CD4-positive, CD25-positive, alpha-beta regulatory T cell (primary cell): ENCODE measurements at regions not wholly inside any gene's neighbourhood (a gene's known extent, or its start where the extent isn't known, plus 50 kb on each side); places are given as distances from the start of the nearest gene placed in this dataset.

Experiments used
- ATAC-seq, 2 donors: fragments of 150-1000 bp; cut with Tn5 transposase; one replicate each; pipeline ENCODE4 v1.10.0; 2021; ENCODE audit warnings: low read depth in 2 of 2, moderate number of reproducible peaks in 2 of 2, moderate library complexity in 1 of 2
- DNase-seq, 3 donors: peaks; one replicate each; pipeline versions ENCODE4 v3.0.0 to v3.0.0-alpha.2; 2012 to 2022; ENCODE audit warnings: mixed read lengths in 1 of 3
- H3K27ac ChIP-seq: one replicate; pipeline ENCODE4 v1.7.0; 2013; ENCODE audit warnings: mild to moderate bottlenecking, low read length; ENCODE audit not compliant: insufficient read depth, poor library complexity, severe bottlenecking
- H3K27me3 ChIP-seq: one replicate; pipeline ENCODE4 v1.7.0; 2013; ENCODE audit warnings: low read length; ENCODE audit not compliant: control insufficient read depth, insufficient read depth
- H3K36me3 ChIP-seq: one replicate; pipeline ENCODE4 v1.7.0; 2013; ENCODE audit warnings: mild to moderate bottlenecking, low read length, moderate library complexity; ENCODE audit not compliant: control insufficient read depth, insufficient read depth
- H3K4me1 ChIP-seq: 2 replicates; pipeline ENCODE4 v1.7.0; 2013; ENCODE audit warnings: mild to moderate bottlenecking, low read length; ENCODE audit not compliant: insufficient read depth, control insufficient read depth, poor library complexity, severe bottlenecking
- H3K4me3 ChIP-seq: one replicate; pipeline ENCODE4 v1.7.0; 2013; ENCODE audit warnings: low read depth, mild to moderate bottlenecking, low read length, moderate library complexity
- H3K9me3 ChIP-seq, 2 experiments: 1 replicate in 1 of 2; 2 replicates in 1 of 2; pipeline ENCODE4 v1.7.0; 2013; ENCODE audit warnings: low read length in 2 of 2, mild to moderate bottlenecking in 1 of 2, moderate library complexity in 1 of 2; ENCODE audit not compliant: control insufficient read depth in 2 of 2
- H3K27ac Mint-ChIP-seq, 3 donors: one replicate each; pipeline ENCODE4 v1.8.0; 2020 to 2022; ENCODE audit warnings: mild to moderate bottlenecking in 3 of 3, mixed read lengths in 3 of 3, moderate library complexity in 2 of 3
- H3K27me3 Mint-ChIP-seq: one replicate; pipeline ENCODE4 v1.8.0; 2022; ENCODE audit warnings: mild to moderate bottlenecking, mixed read lengths
- H3K36me3 Mint-ChIP-seq: one replicate; pipeline ENCODE4 v1.8.0; 2020; ENCODE audit warnings: mixed read lengths
- H3K4me1 Mint-ChIP-seq, 4 donors: one replicate each; pipeline ENCODE4 v1.8.0; 2020 to 2022; ENCODE audit warnings: mixed read lengths in 4 of 4, mild to moderate bottlenecking in 1 of 4
- H3K4me3 Mint-ChIP-seq, 4 donors: one replicate each; pipeline ENCODE4 v1.8.0; 2020 to 2022; ENCODE audit warnings: mild to moderate bottlenecking in 4 of 4, mixed read lengths in 4 of 4, moderate library complexity in 3 of 4
- H3K9me3 Mint-ChIP-seq, 7 donors: one replicate each; pipeline ENCODE4 v1.8.0; 2020 to 2022; ENCODE audit warnings: mixed read lengths in 7 of 7, mild to moderate bottlenecking in 3 of 7, moderate library complexity in 2 of 7

GRCh38 chr2:6290217-6291015, 575.3 kb downstream of the CMPK2 start:
- Mint-ChIP-seq H3K27me3 (no peaks in the 10 kb centered on the region), H3K9me3 (peaks cover 2 to 17% (median 7%) of the 10 kb centered on the region in 7 donors), H3K4me1 (no peaks in the 10 kb centered on the region), H3K27ac (no peak overlapping the region), H3K4me3 (no peak overlapping the region), H3K36me3 (no peaks in the 10 kb centered on the region)
- Histone ChIP-seq H3K27me3 (no peaks in the 10 kb centered on the region), H3K9me3 (peaks cover 0 to 10% of the 10 kb centered on the region in 2 experiments), H3K4me1 (no peaks in the 10 kb centered on the region), H3K27ac (no peak overlapping the region), H3K4me3 (no peak overlapping the region), H3K36me3 (no peaks in the 10 kb centered on the region)
- no peak for ATAC-seq
- no peak for DNase-seq

DNA sequence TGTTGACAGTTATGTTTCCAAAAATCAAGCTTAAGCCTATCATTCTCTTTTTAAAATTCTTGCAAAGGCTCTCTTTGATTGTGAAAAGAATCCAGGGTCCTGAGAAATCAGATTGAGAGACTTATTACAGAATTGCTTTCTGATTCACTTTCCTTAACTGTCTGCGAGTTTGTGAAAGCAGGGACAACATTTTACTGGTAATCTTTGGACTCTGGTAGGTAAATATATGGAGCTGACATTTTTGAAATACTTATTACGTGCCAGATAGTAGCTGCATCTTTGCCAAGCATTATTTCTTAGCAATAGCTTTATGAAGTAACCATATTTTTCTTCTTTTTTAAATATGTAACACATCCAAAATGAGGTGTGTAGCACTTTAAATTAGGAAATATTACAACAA, 570.9 kb downstream of the CMPK2 start:
- H3K27me3 Mint-ChIP-seq = no peaks in the 10 kb centered on the region
- H3K9me3 Mint-ChIP-seq = peaks cover 1 to 14% (median 9%) of the 10 kb centered on the region in 7 donors
- DNase-seq (no peak), ATAC-seq (no peak)
- Histone ChIP-seq H3K27ac (no peak overlapping the region), H3K36me3 (no peaks in the 10 kb centered on the region), H3K4me3 (no peak overlapping the region), H3K9me3 (peaks cover 0 to 7% of the 10 kb centered on the region in 2 experiments), H3K4me1 (no peaks in the 10 kb centered on the region), H3K27me3 (no peaks in the 10 kb centered on the region)
- H3K4me1 Mint-ChIP-seq = no peaks in the 10 kb centered on the region
- H3K4me3 Mint-ChIP-seq = no peak overlapping the region
- no peaks in the 10 kb centered on the region for H3K36me3 Mint-ChIP-seq
- H3K27ac Mint-ChIP-seq = no peak overlapping the region

- no peak overlapping the region for H3K4me3 ChIP-seq
- H3K4me1 ChIP-seq = no peaks in the 10 kb centered on the region
- no peaks in the 10 kb centered on the region for H3K36me3 ChIP-seq
- H3K4me1 Mint-ChIP-seq = peaks cover 0 to under 1% (median 0%) of the 10 kb centered on the region in 4 donors
- no peaks in the 10 kb centered on the region for H3K36me3 Mint-ChIP-seq
- H3K27me3 Mint-ChIP-seq = no peaks in the 10 kb centered on the region
- no peak overlapping the region for H3K27ac Mint-ChIP-seq
- H3K27me3 ChIP-seq = no peaks in the 10 kb centered on the region
- DNase-seq (no peak), ATAC-seq (no peak)
- no peak overlapping the region for H3K27ac ChIP-seq
- peaks cover 0 to 5% of the 10 kb centered on the region in 2 experiments for H3K9me3 ChIP-seq
- H3K4me3 Mint-ChIP-seq = no peak overlapping the region
- peaks cover 0 to 11% (median 7%) of the 10 kb centered on the region in 7 donors for H3K9me3 Mint-ChIP-seq
Measured at GRCh38 chr2:6297238-6297637, 568.5 kb downstream of the CMPK2 start.

GRCh38 chr2:6301426-6301825, 564.3 kb downstream of the CMPK2 start:
- Mint-ChIP-seq H3K9me3 (peaks cover 0 to 16% (median 6%) of the 10 kb centered on the region in 7 donors), H3K4me3 (no peak overlapping the region), H3K27me3 (no peaks in the 10 kb centered on the region), H3K36me3 (no peaks in the 10 kb centered on the region), H3K27ac (no peak overlapping the region), H3K4me1 (peaks cover 0 to 2% (median 0%) of the 10 kb centered on the region in 4 donors)
- Histone ChIP-seq H3K4me1 (no peaks in the 10 kb centered on the region), H3K36me3 (no peaks in the 10 kb centered on the region), H3K9me3 (peaks cover 0 to 5% of the 10 kb centered on the region in 2 experiments), H3K27me3 (no peaks in the 10 kb centered on the region), H3K4me3 (no peak overlapping the region), H3K27ac (no peak overlapping the region)
- ATAC-seq (no peak), DNase-seq (no peak)

DNA sequence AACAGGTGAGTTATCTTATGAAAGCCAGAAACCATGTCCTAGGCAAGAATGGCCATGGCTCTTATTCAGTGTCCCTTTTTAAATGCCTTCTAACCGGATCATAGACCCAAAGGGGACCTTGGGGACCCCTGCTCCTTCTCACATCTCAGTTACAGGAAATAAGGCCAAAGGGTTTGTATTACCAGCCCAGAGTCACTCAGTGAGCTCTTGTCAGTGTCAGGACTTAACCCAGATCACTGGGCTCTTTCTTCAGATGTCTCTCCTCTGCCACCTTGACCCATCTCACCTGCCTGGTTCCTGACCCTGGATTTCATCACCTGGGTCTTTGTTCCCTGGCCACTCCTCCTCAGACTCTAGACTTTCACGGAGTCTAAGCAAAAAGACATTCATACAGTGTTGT, 556.7 kb downstream of the CMPK2 start:
- no peaks in the 10 kb centered on the region for H3K36me3 Mint-ChIP-seq
- Histone ChIP-seq H3K9me3 (no peaks in the 10 kb centered on the region), H3K36me3 (no peaks in the 10 kb centered on the region), H3K27me3 (no peaks in the 10 kb centered on the region), H3K4me1 (no peaks in the 10 kb centered on the region), H3K27ac (no peak overlapping the region), H3K4me3 (no peak overlapping the region)
- H3K4me3 Mint-ChIP-seq = no peak overlapping the region
- ATAC-seq = no peak
- DNase-seq = no peak
- H3K9me3 Mint-ChIP-seq = peaks cover 0 to 14% (median 5%) of the 10 kb centered on the region in 7 donors
- no peak overlapping the region for H3K27ac Mint-ChIP-seq
- H3K4me1 Mint-ChIP-seq = no peaks in the 10 kb centered on the region
- H3K27me3 Mint-ChIP-seq = no peaks in the 10 kb centered on the region

GRCh38 chr2:6309415-6310255, 556.1 kb downstream of the CMPK2 start:
- no peak for DNase-seq
- no peaks in the 10 kb centered on the region for H3K36me3 ChIP-seq
- no peak overlapping the region for H3K27ac ChIP-seq
- H3K4me1 ChIP-seq = no peaks in the 10 kb centered on the region
- Mint-ChIP-seq H3K4me3 (no peak overlapping the region), H3K9me3 (peaks cover 0 to 14% (median 5%) of the 10 kb centered on the region in 7 donors), H3K36me3 (no peaks in the 10 kb centered on the region), H3K4me1 (no peaks in the 10 kb centered on the region), H3K27ac (no peak overlapping the region), H3K27me3 (no peaks in the 10 kb centered on the region)
- no peaks in the 10 kb centered on the region for H3K9me3 ChIP-seq
- ATAC-seq = no peak
- no peaks in the 10 kb centered on the region for H3K27me3 ChIP-seq
- no peak overlapping the region for H3K4me3 ChIP-seq

DNA sequence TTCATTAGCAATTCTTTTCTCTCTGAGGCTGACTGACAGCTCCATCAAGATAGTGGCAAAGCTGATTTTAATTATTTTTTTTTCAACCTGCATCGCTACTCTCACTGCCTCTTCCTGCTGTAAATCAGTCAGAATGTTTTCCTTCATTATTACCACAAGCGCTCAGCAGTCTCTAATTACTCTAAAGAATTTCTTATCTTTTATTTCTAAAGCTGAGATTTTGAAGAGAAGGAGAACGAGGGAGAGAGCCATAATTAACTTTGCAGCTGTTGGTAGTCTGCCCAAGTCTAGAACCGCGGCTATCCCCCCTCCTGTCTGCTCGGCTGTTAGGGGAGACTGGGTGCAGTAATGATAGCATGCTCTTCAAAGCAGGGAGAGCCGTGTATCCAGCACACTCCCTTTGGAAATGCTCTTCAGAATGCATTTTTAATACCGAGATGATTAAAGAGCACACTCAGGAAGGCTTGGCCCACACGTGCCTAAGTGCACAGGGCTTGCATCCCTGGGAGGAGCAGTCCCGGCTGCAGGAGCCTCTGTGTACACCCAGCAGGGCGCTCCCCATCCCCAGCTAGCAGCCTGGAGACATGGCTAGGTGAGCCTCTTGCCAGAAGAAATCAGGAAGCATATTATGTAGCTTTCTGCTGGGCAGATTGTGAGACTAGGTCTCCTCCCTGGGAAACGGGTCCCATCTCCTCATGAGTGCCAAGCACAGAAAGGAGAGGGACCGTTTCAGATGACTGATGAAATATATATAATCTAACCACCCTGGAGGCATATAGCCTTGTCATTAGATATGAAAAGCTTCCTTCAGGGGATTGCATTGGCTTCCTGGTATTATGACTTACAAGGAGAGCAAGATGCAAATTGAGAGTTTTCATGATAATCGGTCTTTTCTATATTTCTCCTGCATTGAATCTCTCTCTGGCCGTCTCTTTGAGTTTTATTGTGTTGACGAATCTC, 555.2 kb downstream of the CMPK2 start:
- Mint-ChIP-seq H3K4me1 (no peaks in the 10 kb centered on the region), H3K4me3 (no peak overlapping the region), H3K36me3 (no peaks in the 10 kb centered on the region), H3K9me3 (peaks cover 0 to 14% (median 5%) of the 10 kb centered on the region in 7 donors), H3K27me3 (no peaks in the 10 kb centered on the region), H3K27ac (no peak overlapping the region)
- Histone ChIP-seq H3K4me1 (no peaks in the 10 kb centered on the region), H3K4me3 (no peak overlapping the region), H3K36me3 (no peaks in the 10 kb centered on the region), H3K27me3 (no peaks in the 10 kb centered on the region), H3K27ac (no peak overlapping the region), H3K9me3 (no peaks in the 10 kb centered on the region)
- ATAC-seq = no peak
- DNase-seq = no peak
